ENCODE measurements at regions not wholly inside any gene's neighbourhood (a gene's known extent, or its start where the extent isn't known, plus 50 kb on each side); places are given as distances from the start of the nearest gene placed in this dataset.

- TF ChIP-seq, protein P1, sequence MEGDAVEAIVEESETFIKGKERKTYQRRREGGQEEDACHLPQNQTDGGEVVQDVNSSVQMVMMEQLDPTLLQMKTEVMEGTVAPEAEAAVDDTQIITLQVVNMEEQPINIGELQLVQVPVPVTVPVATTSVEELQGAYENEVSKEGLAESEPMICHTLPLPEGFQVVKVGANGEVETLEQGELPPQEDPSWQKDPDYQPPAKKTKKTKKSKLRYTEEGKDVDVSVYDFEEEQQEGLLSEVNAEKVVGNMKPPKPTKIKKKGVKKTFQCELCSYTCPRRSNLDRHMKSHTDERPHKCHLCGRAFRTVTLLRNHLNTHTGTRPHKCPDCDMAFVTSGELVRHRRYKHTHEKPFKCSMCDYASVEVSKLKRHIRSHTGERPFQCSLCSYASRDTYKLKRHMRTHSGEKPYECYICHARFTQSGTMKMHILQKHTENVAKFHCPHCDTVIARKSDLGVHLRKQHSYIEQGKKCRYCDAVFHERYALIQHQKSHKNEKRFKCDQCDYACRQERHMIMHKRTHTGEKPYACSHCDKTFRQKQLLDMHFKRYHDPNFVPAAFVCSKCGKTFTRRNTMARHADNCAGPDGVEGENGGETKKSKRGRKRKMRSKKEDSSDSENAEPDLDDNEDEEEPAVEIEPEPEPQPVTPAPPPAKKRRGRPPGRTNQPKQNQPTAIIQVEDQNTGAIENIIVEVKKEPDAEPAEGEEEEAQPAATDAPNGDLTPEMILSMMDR (IDR thresholded peaks at IDR 0.05; ENCODE audit: low read depth, low read length, poor library complexity, severe bottlenecking) = no peak
- TF ChIP-seq EZH2phosphoT487 (IDR thresholded peaks at IDR 0.05; ENCODE audit: borderline replicate concordance, low read length) = no peak
These were observed 413.2 kb downstream of the ACTL7B start for GRCh38 chr9:108442627-108443018.
